Panc1 (cell line): ENCODE measurements at regions not wholly inside any gene's neighbourhood (a gene's known extent, or its start where the extent isn't known, plus 50 kb on each side); places are given as distances from the start of the nearest gene placed in this dataset.
A peak's percentile ranks its signal among the peaks of the same experiment; 100 is the strongest.

Source experiments
- CTCF ChIP-seq: fragments of 450-650 bp; IDR thresholded peaks from 2 replicates; pipeline ENCODE4 v1.5.1; 2017; ENCODE audit warnings: mild to moderate bottlenecking
- SIN3A ChIP-seq: IDR thresholded peaks from 2 replicates; pipeline ENCODE4 v1.6.1; 2012; ENCODE audit warnings: low read depth, mild to moderate bottlenecking, low read length, moderate library complexity, borderline replicate concordance; ENCODE audit not compliant: insufficient read depth

GRCh38 chr2:181178823-181179412 lies 198.5 kb downstream of the UBE2E3 start:
- TF ChIP-seq CTCF: peak; percentile 36; the same call in 1 of the 2 replicates
- no peak for TF ChIP-seq SIN3A
